Panc1 (cell line): ENCODE measurements at regions not wholly inside any gene's neighbourhood (a gene's known extent, or its start where the extent isn't known, plus 50 kb on each side); places are given as distances from the start of the nearest gene placed in this dataset.

ENCODE experiments used
- ATAC-seq: fragments of 200-7000 bp; cut with Tn5 transposase; 2 replicates; pipeline ENCODE4 v1.9.1; 2020; ENCODE audit warnings: mild to moderate bottlenecking, moderate library complexity
- BruUV-seq: library from RNA; stranded (reverse); fragments of 400-500 nt; replicated peaks from 2 replicates; lab custom pipeline; 2021; lab: Mats Ljungman, UMichigan
- CTCF ChIA-PET: fragments of 300-600 bp; sonication (Branson Sonifier 250); formaldehyde crosslinking; loops from one replicate; lab custom pipeline; 2022; ENCODE audit warnings: antibody characterized with exemption; lab: Charles Lee
- POLR2A ChIA-PET: fragments of 300-600 bp; sonication (Branson Sonifier 250); formaldehyde crosslinking; loops from one replicate; lab custom pipeline; 2022; ENCODE audit warnings: antibody characterized with exemption; lab: Charles Lee
- DNase-seq: peaks from one replicate; pipeline ENCODE4 v3.0.0-alpha.2; 2010; ENCODE audit warnings: low read depth, low spot score
- H3K27ac ChIP-seq: 2 replicates; pipeline ENCODE4 v1.5.1; 2011; ENCODE audit warnings: mild to moderate bottlenecking, low read length, inconsistent platforms
- H3K27me3 ChIP-seq: fragments of 200-500 bp; sonication (Bioruptor generic); 2 replicates; pipeline ENCODE4 v1.6.0; 2014; ENCODE audit warnings: low read length, inconsistent platforms; ENCODE audit not compliant: control insufficient read depth, insufficient read depth
- H3K36me3 ChIP-seq: fragments of 200-500 bp; sonication (Bioruptor generic); 2 replicates; pipeline ENCODE4 v1.5.1; 2014; ENCODE audit warnings: inconsistent platforms, mild to moderate bottlenecking, low read length, moderate library complexity; ENCODE audit not compliant: control insufficient read depth, insufficient read depth
- H3K4me1 ChIP-seq: 2 replicates; pipeline ENCODE4 v1.5.1; 2011; ENCODE audit warnings: inconsistent platforms, mild to moderate bottlenecking, low read length, moderate library complexity; ENCODE audit not compliant: control insufficient read depth, insufficient read depth
- H3K4me3 ChIP-seq, 2 experiments: 2 replicates each; pipeline ENCODE4 v1.5.1; 2011 to 2012; ENCODE audit warnings: low read depth in 2 of 2, low read length in 2 of 2, mild to moderate bottlenecking in 2 of 2, inconsistent platforms in 1 of 2, moderate library complexity in 1 of 2
- H3K9me3 ChIP-seq: fragments of 200-500 bp; sonication (Bioruptor generic); 2 replicates; pipeline ENCODE4 v1.5.1; 2014; ENCODE audit warnings: low read depth, mild to moderate bottlenecking, inconsistent platforms, low read length, moderate library complexity; ENCODE audit not compliant: control insufficient read depth, insufficient read depth
- CTCF ChIP-seq: fragments of 450-650 bp; IDR thresholded peaks from 2 replicates; pipeline ENCODE4 v1.5.1; 2017; ENCODE audit warnings: mild to moderate bottlenecking
- POLR2AphosphoS5 ChIP-seq: IDR thresholded peaks from 2 replicates; pipeline ENCODE4 v1.6.1; 2012; ENCODE audit warnings: mild to moderate bottlenecking, low read depth, low read length, moderate library complexity
- REST ChIP-seq, 2 experiments: IDR thresholded peaks; 2 replicates each; pipeline ENCODE4 v1.6.1; 2011 to 2012; ENCODE audit warnings: low read depth in 2 of 2, control low read depth in 1 of 2, low read length in 1 of 2, mild to moderate bottlenecking in 1 of 2, moderate library complexity in 1 of 2; ENCODE audit not compliant: insufficient read depth in 1 of 2
- SIN3A ChIP-seq: IDR thresholded peaks from 2 replicates; pipeline ENCODE4 v1.6.1; 2012; ENCODE audit warnings: low read depth, mild to moderate bottlenecking, low read length, moderate library complexity, borderline replicate concordance; ENCODE audit not compliant: insufficient read depth
- TCF7L2 ChIP-seq: IDR thresholded peaks from 2 replicates; pipeline ENCODE4 v1.6.1; 2011; ENCODE audit warnings: mild to moderate bottlenecking, low read depth, low read length, inconsistent platforms
- in situ Hi-C: cut with HindIII; loops from 2 replicates; pipeline ENCODE4 v1.10.0; 2016; ENCODE audit warnings: low sequenced_read_pairs, low pct_unique_long_range_greater_than_20kb
- intact Hi-C: fragments of 100-400 bp; cut with micrococcal nuclease; formaldehyde crosslinking; loops from one replicate; pipeline ENCODE4 v1.10.0; 2022; ENCODE audit not compliant: unreplicated experiment

DNA sequence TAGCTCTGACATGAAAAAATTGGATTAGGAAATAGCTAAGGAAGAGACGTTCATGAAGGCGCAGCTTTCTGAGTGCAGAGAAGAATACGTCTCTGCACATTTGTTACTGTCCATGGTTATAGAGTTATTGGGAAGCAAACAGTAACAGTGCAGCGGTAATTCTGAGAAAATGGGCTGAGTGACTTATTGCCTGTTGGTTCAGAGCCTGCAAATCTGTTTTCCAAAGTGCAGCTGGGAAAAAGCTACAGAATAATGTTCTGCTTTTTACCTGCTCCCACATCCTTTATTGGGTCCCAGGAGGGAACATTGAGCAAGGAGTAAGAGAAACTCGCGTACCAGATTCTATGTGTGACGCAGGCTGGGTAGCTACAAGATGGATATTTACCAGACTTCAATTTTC lies 160.2 kb downstream of the BTBD3 start:
- H3K27ac ChIP-seq, result no peak overlapping the region
- CTCF ChIA-PET, result interaction anchor here (0.6 kb wide), 1 partner anchor 21 kb away, joined by 13 read pairs; no protein-coding TSS in a partner anchor
- H3K27me3 ChIP-seq, result no peaks in the 10 kb centered on the region
- in situ Hi-C loops (no loop called here), intact Hi-C loops (no loop called here)
- no peak for ATAC-seq
- TF ChIP-seq REST (IDR thresholded peaks at IDR 0.05; ENCODE audit: insufficient read depth in 1 of 2, low read depth in 2 of 2, low read length in 1 of 2) (no peak), CTCF (no peak), SIN3A (no peak), POLR2AphosphoS5 (no peak), TCF7L2 (no peak)
- H3K9me3 ChIP-seq, result no peaks in the 10 kb centered on the region
- POLR2A ChIA-PET, result no interaction called here
- H3K4me1 ChIP-seq, result no peaks in the 10 kb centered on the region
- no TSS peak for BruUV-seq
- H3K36me3 ChIP-seq, result no peaks in the 10 kb centered on the region
- no peak overlapping the region for H3K4me3 ChIP-seq
- DNase-seq, result no peak

DNA sequence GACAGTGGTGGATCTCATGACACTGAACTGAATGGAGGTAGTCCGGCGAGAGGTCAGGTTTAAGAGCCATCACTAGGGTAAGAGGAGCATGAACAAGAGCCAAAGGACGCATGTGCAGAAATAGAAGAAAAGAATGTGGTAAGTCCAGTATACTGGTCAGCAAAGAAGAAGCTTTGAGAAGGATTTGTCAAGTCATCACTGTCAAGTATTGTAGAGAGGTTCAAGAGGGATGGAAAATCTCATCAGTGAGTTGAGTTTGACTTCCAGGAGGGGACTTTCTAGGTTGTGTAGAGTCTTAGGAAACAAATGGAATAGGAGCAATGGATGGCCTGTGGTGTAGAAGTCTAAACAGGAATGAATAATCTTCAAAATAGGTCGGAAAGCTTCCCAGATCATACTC lies 161.8 kb downstream of the BTBD3 start:
- ChIA-PET POLR2A (no interaction called here), CTCF (no interaction called here)
- no peaks in the 10 kb centered on the region for H3K36me3 ChIP-seq
- H3K27ac ChIP-seq, result no peak overlapping the region
- intact Hi-C loops (no loop called here), in situ Hi-C loops (no loop called here)
- no peak overlapping the region for H3K4me3 ChIP-seq
- H3K27me3 ChIP-seq, result no peaks in the 10 kb centered on the region
- DNase-seq, result no peak
- ATAC-seq, result no peak
- no peaks in the 10 kb centered on the region for H3K9me3 ChIP-seq
- TF ChIP-seq TCF7L2, result no peak
- TF ChIP-seq REST (IDR thresholded peaks at IDR 0.05; ENCODE audit: insufficient read depth in 1 of 2, low read depth in 2 of 2, low read length in 1 of 2), result no peak
- TF ChIP-seq POLR2AphosphoS5, result no peak
- TF ChIP-seq SIN3A, result no peak
- TF ChIP-seq CTCF, result no peak
- no peaks in the 10 kb centered on the region for H3K4me1 ChIP-seq
- no TSS peak for BruUV-seq
